GM21367 (cell line): ENCODE measurements at regions not wholly inside any gene's neighbourhood (a gene's known extent, or its start where the extent isn't known, plus 50 kb on each side); places are given as distances from the start of the nearest gene placed in this dataset.
"Not testable (repeated sequence)": the region's sequence is repeated elsewhere in the genome, so short reads cannot be mapped to it uniquely, and the experiment has no call there.

Experiments
- ATAC-seq: cut with Tn5 transposase; IDR thresholded peaks from one replicate; pipeline ENCODE4 v1.9.1; 2021; ENCODE audit not compliant: unreplicated experiment

DNA sequence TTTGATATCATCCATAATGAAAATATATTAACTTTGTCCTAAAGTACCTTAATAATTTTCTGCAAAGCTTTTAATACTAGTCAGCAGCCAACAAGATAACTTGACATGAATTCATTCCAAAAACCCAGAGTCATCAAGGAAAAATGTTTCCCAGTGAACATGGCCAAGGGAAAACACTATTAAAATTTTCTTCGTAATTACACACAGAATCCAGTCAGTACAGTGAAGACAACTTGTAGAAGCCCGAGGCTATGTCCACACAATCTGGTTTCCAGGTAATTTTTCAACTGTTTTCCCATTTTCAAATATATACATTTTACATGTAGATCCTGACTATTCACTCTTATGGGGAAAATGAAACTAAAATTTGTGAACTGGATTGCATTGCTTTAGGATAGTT, 600.9 kb downstream of the CDH8 start:
- no peak for ATAC-seq

DNA sequence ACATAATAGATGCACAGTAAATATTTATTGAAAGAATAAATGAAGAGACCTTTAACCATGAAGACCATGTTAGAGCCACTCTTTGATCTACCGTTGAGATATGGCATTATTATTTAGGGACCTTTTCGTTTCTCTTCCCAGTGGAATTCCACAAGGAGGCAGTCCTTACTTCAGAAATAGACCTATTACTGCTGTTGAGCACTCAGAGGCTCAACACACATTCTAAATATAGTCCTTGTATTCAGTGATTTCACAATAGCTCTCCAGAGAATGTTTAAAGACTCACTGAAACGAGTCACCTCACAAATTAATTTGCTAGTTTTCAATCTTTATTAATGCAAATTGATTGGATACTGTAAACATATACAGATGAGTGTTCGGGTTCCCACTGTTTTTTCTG, 603.8 kb downstream of the CDH8 start:
- ATAC-seq, result no peak

DNA sequence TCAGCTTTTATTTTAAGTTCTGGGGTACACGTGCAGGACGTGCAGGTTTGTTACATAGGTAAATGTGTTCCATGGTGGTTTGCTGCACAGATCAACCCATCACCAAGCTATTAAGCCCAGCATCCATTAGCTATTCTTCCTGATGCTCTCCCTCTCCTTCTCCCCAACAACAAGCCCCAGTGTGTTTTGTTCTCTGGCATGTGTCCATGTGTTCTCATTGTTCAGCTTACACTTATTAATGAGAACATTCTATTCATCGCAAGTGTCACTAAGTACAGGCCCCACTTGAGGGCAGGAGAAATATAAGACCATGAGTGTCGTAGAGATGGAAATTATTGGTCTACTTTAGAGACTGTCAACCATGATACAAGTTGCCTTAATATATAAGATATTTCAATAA, 615.1 kb downstream of the CDH8 start:
- no peak for ATAC-seq

DNA sequence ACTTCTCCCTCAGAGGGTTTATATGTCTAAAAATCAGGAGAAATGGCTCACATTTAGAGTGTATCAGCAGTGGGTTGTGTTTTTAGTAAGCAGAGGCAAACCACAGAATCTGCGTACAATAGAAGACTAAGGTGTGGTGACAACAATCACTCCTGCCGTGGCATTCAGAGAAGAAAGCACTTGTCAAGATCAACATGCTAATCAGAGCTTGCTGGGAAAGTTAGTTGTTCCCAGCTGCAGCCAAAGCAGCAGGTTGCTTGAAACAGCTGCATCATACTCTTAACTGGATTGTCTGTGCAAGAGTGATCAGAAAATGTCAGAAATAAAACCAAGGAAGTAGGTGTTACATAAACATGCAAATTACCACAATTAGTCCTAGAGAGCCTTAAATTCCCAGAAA, 616.4 kb downstream of the CDH8 start:
- no peak for ATAC-seq

DNA sequence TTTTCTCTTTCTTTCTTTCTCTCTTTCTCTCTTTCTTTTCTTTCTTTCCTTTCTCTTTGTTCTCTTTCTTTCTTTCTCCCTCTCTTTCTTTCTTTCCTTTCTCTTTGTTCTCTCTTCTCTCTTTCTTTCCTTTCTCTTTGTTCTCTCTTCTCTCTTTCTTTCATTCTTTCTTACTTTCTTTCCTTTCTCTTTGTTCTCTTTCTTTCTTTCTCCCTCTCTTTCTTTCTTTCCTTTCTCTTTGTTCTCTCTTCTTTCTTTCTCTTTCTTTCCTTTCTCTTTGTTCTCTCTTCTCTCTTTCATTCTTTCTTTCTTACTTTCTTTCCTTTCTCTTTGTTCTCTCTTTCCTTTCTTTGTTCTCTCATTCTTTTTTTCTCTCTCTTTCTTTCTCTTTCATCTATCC, 617.4 kb downstream of the CDH8 start:
- not testable (repeated sequence) for ATAC-seq

DNA sequence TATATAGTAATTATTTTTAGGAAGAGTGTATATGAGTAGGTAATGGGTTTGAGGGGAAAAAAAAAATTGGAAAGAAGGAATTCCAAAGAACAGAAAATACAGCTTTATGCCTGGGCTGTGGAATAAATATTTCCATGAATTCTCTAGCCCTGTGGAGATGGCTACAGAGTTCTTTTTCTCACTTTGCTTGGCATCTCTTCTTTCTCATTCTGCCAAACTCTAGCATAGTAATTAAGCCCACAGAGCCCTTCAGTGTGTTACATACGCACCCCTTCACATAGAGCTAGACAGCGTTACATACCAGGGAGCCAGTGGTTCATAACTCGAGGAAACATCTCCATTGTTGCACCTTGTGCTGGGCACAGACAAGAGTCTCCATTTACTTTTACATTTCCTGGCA, 621.1 kb downstream of the CDH8 start:
- ATAC-seq, result no peak

DNA sequence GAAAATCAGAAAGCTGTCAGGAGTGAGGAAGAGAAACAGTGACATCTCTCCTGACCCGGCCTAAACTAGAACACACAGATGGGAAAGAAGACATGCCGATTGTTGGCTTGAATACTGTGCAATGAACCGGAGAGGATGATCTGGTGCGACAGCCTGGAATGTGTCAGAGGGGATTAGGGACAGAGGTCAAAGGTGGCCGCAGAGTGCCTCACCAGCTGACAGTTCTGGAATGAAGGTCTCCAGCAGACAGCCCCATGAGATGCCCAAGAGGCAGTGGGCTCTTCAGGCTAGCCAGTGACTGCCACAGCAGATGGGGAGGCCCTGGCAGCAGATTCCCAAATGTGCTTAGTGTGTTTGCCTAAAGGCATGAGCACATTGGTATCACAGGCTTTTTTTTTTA, 623.2 kb downstream of the CDH8 start:
- no peak for ATAC-seq

DNA sequence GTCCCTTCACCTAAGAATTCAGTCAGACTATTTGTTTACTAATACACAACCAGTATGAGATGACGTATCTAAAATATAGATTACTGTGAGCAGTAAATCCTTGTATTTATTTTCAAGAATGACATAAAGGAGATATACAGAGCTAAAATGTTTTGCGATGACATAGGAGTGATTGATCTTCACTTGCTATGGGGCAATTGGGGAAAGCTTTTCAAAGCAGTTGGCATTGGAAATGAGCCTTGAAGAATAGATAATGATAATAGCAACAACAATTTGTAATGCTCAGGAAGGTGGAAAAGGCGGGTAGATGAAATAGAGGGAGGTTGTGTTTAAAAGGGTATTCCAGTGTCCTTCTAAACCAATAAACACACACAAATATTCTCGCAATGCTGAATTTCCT, 623.7 kb downstream of the CDH8 start:
- no peak for ATAC-seq

DNA sequence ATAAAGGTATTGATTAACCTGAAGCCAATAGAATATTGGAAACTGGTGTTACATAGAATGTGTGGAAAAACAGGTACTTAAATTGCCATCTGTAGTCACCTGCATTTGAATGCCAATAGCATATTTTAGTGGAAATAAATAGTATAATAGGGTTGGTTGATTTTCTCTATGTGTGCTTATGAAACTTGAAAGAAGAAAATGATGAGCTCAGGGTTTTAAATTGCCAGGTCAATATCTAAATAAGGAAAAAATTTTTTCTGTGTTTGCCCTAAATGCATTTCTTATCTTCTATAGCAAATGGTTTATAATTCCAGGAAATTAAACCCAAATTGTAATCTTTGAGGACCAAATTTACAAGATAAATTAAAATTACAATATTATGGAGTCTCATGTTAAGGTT, 626.6 kb downstream of the CDH8 start:
- no peak for ATAC-seq

DNA sequence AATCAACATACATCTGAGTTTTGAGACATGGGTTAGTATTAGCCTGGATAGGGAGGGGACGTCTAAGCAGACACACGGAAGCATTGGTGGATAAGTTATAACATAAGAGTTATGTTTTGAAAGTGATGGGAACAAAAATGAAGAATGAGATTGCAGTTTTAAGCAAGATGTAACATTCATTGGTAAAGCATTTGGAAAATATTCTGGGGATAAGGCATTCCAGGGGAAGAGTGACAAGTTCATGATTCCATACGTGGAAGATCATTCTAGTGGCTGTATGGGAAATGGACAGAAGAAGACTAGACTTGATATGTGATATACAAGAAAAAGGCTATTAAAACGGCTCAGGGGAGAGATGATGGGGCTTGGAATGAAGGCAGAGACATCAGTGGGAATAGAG, 632.9 kb downstream of the CDH8 start:
- ATAC-seq, result no peak

DNA sequence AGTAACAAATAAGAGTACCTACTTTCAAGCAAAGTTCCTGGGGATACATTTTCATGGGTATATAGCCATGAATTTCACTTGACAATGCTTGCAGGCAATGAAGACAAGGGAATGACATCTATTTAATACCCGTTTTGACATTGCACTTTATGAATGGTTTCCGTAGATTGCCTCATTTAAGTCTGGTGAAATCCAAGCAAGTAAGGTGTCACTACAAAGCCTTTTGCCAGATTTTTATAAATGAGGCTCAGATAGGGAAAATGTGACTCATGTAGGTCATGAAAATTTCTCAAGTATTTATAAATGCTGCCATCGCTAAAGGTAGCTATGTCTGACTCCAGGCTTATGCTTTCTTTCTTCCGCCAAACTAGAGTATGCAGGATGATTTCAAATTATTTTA, 644.3 kb downstream of the CDH8 start:
- no peak for ATAC-seq

DNA sequence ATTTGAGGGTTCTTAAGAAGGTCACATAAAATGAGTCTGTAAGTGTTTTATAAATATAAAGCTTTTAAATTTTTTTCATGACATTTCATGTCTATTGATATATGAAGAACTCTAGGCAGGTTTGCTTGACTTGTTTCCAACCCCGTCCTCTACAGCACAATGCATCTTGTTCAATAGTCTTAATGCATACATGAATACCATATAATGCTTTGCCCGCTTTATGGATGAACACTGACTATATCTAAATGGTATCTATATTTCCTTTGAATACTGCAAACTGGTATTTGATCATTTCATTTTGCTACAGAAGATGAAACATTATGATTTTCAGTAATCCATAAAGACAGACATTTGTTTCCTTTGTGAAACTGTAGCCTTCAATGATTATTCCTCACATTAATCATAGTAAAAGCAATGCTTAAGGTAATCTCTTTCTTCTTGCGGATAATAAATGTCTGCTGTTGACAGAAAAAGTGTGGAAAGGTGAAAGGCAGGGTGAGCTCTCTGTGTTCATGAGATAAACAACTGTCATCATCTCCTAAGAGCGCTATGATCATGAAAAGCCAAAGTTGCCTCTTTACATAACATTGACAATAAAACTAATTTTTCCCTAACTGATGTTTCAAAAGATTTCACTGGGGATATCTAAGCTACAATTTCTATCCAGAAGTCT, 645.1 kb downstream of the CDH8 start:
- ATAC-seq, result no peak

DNA sequence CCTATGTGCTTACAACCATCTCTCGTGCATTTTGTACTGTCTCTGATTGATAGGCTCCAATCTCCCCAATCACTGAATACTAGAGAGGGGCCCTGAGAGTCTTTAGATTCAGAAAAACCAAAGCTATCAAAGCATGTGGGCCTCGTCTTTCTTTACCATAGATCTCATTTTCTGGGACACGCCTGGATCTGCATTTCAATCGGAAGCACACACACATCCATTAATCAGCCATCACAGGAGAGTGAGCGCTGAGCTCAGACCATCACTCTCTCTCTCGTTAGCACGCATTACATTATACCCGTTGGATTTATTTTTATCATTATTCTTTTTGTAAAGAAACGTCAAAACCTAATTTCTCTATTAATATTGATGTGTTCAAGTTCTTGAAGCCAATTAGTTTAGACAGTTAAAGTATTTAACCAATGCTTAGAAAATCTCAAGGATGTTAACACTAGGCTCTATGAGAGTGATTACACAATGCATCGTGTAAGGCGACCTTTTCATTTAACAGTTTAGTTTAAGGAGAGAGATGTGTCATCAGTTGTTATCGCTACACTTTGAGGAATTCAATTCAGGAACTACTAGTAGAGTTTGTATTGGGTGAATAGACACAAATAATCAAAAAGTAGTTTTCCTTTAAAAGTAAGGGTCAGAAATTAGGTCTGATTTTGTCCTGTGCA, 650.7 kb downstream of the CDH8 start:
- no peak for ATAC-seq

DNA sequence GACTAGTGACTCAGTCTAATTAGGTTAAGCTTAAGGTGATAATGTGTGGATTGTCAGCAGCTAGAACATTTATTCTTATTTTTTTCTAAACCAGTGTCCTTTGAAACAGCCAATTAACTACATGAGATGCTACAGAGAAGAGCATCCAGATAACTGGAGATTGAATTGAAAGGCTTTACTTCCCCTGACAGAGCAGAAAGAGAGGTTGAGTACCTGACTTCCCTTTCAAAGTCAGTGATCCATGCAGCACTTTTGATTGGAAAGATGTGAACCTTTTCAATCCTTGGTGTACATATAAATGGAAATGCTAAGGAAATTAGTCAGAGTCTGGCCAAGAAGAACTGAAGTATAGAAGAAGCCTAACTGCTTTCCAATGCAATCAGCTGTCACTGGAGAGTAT, 653.8 kb downstream of the CDH8 start:
- no peak for ATAC-seq

DNA sequence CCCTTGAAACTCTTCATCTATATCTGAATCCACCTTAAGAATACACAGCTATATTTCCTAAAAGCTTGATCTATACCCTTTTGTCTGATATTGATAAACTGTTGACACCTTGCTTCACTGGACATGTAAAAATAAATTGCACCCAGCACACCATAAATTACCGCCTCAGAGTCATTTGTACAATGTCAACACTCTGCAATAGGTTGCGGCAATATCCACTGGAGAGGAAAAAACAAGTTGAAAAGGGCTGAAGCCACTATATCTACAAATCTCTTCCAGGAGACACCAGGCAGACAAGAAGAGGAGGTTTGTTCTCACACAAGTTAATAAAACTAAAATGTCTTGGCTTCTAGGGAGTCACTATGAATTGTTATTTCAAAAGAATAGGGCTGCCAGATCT, 656.9 kb downstream of the CDH8 start:
- ATAC-seq, result no peak

DNA sequence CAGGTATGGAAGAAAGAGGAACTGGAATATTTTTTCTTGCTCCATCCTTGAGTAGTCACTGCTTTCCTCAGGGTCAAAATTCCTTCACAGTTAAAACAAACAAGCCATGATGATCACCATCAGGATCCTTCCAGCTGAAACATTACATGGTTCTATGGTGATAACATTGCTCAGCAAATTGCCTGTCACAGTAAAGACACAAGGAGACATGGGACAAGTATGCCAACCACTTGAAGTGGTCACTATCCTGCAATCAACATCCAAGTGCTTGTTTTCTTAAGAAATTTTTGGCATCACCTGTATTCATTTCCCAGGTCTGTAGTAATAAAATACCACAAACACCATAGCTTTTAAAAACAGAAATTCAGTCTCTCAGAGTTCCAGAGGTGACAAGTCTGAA, 662.2 kb downstream of the CDH8 start:
- ATAC-seq, result no peak

DNA sequence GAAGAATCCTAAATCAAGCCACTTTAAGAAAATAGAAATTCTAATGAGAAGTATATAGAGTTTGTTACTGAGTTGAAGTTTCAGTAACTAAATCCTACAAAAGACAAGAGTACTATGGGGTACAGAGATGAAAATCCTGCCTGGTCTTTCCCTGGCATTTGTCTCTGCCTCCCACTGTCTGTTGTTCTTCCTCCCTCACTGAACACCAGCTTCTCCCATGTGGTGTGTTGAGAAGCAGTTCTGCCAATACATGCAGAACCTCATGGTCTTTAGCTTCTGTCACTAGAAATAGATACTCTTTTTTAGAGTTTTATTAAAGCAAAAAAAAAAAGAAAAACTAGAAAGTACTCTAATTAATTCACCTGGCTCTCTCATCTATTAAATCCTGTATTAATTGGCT, 664.4 kb downstream of the CDH8 start:
- no peak for ATAC-seq

DNA sequence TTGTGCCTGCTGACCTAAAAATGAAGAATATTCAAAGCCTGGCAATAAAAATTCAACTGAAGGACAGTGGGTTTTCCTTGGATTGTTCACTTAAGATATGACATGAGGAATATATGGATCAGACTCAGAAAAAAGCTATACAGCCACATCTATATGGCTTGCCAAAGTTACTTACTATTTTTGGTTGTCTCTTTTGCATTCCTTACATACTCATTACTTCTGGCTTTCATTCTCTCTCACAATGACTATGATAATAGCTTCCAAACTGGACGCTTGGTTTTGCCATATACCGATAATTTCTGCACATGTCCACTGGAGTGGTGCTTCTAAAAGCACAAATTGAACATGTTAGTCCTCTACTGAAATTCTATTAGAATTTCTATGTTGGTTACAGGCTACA, 664.9 kb downstream of the CDH8 start:
- no peak for ATAC-seq

DNA sequence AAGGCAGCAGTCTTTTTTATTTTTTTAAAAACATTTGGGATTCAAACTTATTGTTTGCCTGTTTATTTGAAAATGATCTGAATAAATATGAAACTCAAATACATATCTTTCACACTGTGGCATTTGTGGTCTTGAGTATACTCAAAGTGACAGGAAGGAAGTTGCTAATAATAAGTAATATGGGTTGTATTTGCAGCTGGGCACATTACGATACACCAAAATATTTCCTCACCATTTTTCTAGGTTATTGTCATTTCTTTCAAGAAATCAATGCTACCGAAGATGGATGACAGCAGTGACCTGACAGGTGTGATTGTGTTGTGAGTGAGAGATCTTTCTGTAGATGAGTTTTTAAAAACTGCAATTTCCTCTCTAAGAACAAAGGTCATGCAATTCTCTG, 665.7 kb downstream of the CDH8 start:
- no peak for ATAC-seq

DNA sequence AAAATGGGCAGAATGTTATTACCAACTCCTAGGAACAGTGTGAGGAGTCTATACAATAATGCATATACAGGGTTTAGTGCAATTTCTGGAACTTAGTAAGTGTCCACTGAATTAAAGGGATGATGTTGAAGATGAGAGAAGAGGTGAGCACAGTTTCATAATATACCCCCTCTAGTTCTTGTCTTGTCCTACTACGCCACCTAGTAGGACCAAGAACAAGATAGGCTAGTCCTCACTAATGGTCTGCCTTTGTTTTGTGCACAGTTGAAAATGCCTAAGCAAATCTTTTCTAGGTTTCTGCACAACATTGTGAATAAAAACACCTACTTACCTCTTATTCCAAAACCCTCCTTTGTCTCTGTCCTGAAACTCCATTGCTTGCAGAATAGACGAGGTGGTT, 670.2 kb downstream of the CDH8 start:
- ATAC-seq, result no peak

DNA sequence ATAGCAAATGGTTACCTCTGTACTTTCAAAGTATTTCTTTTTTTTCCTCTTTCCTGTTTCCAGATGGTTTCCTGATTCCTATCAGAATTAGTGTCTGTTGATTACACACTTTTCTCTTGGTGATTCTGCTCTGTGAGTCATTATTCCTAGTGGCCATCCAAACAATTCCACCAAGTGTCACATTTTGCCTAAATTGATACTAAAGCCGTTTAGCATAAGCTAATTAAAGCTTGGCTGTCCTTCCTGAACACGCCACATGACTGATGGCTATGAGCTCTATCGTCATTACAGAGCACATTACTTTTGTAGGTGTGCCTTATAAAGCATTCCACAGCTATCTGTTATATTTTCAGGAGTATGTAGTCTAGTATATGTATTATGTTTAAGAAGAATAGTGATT, 671.2 kb downstream of the CDH8 start:
- no peak for ATAC-seq

DNA sequence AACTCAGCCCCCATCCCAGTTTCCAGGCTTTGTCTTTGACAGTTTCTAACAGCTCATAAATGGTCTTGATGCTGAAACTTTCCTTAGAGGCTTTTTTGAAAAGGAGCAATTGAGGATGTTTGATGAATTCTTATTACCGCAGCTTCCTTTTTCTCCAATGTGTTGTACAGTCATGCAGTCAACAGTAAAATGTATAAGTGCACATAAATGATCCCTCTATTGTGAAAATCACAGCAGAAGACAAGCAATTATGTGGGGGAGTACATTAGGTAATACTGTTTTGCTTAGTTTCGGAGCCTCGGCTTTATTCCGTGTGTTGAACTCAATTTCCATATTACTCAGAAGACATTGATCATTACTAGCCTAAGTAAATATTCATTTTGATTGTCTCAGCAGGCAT, 673.7 kb downstream of the CDH8 start:
- no peak for ATAC-seq

DNA sequence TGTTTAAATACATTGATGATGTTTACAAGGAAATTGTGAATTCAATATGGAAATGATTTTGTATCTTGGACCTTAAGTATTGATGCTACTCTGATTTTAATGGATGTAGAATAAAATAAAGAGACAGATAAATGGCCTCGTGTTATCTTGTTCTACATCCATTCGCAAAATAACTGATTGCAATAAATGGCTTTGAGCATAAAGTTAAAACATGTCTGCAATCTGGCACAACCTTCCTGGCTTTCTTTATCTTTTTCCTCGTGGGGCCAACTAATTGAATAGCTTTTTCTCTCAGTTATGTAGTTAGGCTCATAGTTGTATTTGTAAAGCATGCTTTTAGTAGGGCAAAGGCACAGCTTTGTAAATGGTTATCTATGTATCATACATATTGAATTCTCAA, 691.4 kb downstream of the CDH8 start:
- ATAC-seq, result no peak
